Heart right ventricle (tissue), 16 donors: ENCODE measurements at regions not wholly inside any gene's neighbourhood (a gene's known extent, or its start where the extent isn't known, plus 50 kb on each side); places are given as distances from the start of the nearest gene placed in this dataset.

ENCODE experiments used
- ATAC-seq, 8 donors: fragments of 200-7000 bp; cut with Tn5 transposase; one replicate each; pipeline ENCODE4 v1.9.1; 2020; ENCODE audit warnings: mild to moderate bottlenecking in 8 of 8, moderate library complexity in 8 of 8, moderate number of reproducible peaks in 1 of 8
- DNase-seq, 2 donors: peaks; one replicate each; pipeline ENCODE4 v3.0.0-alpha.2; 2020
- H3K27ac ChIP-seq, 10 donors: fragments of 200-600 bp; sonication (generic) in 2 of 10; one replicate each; pipeline versions ENCODE4 v1.5.0 to v1.8.0; 2020 to 2022; ENCODE audit warnings: mild to moderate bottlenecking in 3 of 10
- H3K27me3 ChIP-seq, 7 donors: fragments of 200-600 bp; one replicate each; pipeline ENCODE4 v1.8.0; 2021 to 2022; ENCODE audit warnings: mild to moderate bottlenecking in 2 of 7
- H3K36me3 ChIP-seq, 9 donors: fragments of 200-600 bp; sonication (generic) in 1 of 9; one replicate each; pipeline versions ENCODE4 v1.5.0 to v1.8.0; 2020 to 2022; ENCODE audit warnings: mild to moderate bottlenecking in 2 of 9
- H3K4me1 ChIP-seq, 9 donors: fragments of 200-600 bp; sonication (generic) in 1 of 9; one replicate each; pipeline versions ENCODE4 v1.5.0 to v1.8.0; 2020 to 2022; ENCODE audit warnings: mild to moderate bottlenecking in 4 of 9
- H3K4me3 ChIP-seq, 10 donors: fragments of 200-600 bp; sonication (generic) in 2 of 10; one replicate each; pipeline versions ENCODE4 v1.5.0 to v1.8.0; 2020 to 2022; ENCODE audit warnings: mild to moderate bottlenecking in 7 of 10, moderate library complexity in 2 of 10
- H3K9me3 ChIP-seq, 11 donors: fragments of 200-600 bp in 10 of 11; sonication (generic) in 2 of 11; one replicate each; pipeline versions ENCODE4 v1.5.0 to v1.8.0; 2013 to 2022; ENCODE audit warnings: mild to moderate bottlenecking in 2 of 11, control low read depth in 1 of 11, moderate library complexity in 1 of 11
- WGBS, 2 donors: extraction: QIAGEN DNeasy Blood & Tissue Kit; methylation state at CpG; one replicate each; pipeline ENCODE4 v1.1.7; 2013; ENCODE audit warnings: inconsistent platforms in 1 of 2; 5-methylcytosine and 5-hydroxymethylcytosine counted together
- intact Hi-C, 10 donors: fragments of 100-400 bp; cut with DNase I; formaldehyde crosslinking; loops; one replicate each; pipeline versions ENCODE4 v1.11.1 to v1.14.2; 2022
- TF ChIP-seq, protein P1 (sequence below), 9 donors: fragments of 200-600 bp; sonication (generic) in 2 of 9; IDR thresholded peaks; one replicate each; pipeline versions ENCODE4 v1.5.0 to v1.8.0; 2021 to 2022; ENCODE audit warnings: antibody characterized with exemption in 9 of 9, mild to moderate bottlenecking in 5 of 9, moderate library complexity in 1 of 9
- donor health status: Arrhythmogenic right ventricular cardiomyopathy.
- donor health status: ischemic (EF 13 %, LVEDD 7.1; RV severe dilation, severe dysfunction).
- donor health status: healthy with polysubstance abuse.
- donor health status: DM: no; HTN: yes; CAD: no.
- donor health status: DM: no; HTN: no; CAD: no.
- donor health status: ischemic (EF 25% LVEDD 6.9; RV normal size, moderate dysfunction).
- donor health status: ischemic (EF 25% LVEDD 5.7; RV mildly dilated, moderate dysfunction).
- donor health status: healthy.
- donor health status: DM: yes; HTN: yes; CAD: no.
- donor health status: Ischemic cardiomyopathy.
- donor health status: ischemic (EF 35%, LVEDD 5.7; RV mildly dilated, moderate dysfunction).
- donor health status: nonischemic (EF 11% LVEDD 7.7; RV severe dilation, severe dysfunction).
- donor health status: DM: yes; HTN: yes; CAD: no.
- donor health status: PGD.
- donor health status: ischemic (EF 29% LVEDD 5.4; RV normal size, mild dysfunction).
- donor health status: nonischemic (EF 23%, LVEDD 6.1; RV moderate dilation, normal function).

DNA sequence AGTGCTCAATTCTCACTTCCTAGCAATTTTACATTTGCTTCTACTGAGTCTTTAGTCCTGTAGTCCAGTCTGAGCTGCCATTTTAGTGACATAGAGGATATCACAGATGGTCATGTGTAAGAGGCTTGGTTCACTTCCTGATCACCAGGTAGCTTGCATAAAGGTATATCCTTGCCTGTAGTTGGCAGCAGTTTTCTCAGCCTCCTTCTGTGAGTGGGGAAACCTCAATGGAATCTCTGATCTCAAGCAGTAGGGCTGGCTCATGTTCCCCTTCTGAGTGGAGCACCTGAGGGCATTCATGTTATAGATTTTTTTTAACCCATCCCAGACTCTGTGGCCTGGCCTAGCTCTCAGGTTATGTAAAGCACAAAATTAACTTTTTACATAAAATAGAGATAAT, 278.4 kb downstream of the RDH14 start:
- H3K9me3 ChIP-seq: peaks cover 0 to 16% (median 0%) of the 10 kb centered on the region in 11 donors

DNA sequence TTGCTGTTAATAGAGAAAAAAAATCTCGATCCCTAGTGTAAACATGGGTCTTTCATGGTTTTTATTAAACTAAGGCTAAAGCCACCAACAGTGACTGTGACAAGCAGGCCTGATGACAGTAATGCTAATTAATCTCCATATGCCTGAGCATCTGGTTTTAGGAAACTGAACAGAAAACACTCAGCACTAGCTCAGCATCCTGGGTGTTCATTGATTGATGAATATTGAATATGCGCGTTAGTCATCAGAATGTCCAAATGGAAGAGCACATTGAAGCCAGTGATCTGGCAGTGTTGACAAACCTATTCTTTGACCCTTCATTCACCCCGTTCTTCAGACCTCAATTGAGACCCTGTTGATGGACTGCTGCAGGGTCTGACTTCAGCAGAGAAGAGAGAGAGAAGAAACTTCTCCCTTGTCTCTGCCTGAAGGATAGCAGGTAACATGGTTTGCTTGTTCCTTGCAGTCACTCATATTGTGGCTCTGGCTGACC, 283.8 kb downstream of the RDH14 start:
- Histone ChIP-seq H3K27ac (no peak overlapping the region), H3K27me3 (no peaks in the 10 kb centered on the region), H3K9me3 (peaks cover 0 to 10% (median 0%) of the 10 kb centered on the region in 11 donors), H3K36me3 (no peaks in the 10 kb centered on the region), H3K4me1 (no peaks in the 10 kb centered on the region), H3K4me3 (no peak overlapping the region)
- intact Hi-C loops: no loop called here
- ATAC-seq (no peak), DNase-seq (no peak)
- WGBS, 2 donors: 53 to 87% methylated on average over 4 of the region's 4 CpGs
- TF ChIP-seq, protein P1, sequence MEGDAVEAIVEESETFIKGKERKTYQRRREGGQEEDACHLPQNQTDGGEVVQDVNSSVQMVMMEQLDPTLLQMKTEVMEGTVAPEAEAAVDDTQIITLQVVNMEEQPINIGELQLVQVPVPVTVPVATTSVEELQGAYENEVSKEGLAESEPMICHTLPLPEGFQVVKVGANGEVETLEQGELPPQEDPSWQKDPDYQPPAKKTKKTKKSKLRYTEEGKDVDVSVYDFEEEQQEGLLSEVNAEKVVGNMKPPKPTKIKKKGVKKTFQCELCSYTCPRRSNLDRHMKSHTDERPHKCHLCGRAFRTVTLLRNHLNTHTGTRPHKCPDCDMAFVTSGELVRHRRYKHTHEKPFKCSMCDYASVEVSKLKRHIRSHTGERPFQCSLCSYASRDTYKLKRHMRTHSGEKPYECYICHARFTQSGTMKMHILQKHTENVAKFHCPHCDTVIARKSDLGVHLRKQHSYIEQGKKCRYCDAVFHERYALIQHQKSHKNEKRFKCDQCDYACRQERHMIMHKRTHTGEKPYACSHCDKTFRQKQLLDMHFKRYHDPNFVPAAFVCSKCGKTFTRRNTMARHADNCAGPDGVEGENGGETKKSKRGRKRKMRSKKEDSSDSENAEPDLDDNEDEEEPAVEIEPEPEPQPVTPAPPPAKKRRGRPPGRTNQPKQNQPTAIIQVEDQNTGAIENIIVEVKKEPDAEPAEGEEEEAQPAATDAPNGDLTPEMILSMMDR (IDR thresholded peaks at IDR 0.05): no peak

More for the DNA sequence above, 278.4 kb downstream of the RDH14 start:
- ATAC-seq (no peak), DNase-seq (no peak)
- Histone ChIP-seq H3K27me3 (no peaks in the 10 kb centered on the region), H3K27ac (no peak overlapping the region), H3K36me3 (no peaks in the 10 kb centered on the region), H3K4me3 (no peak overlapping the region), H3K4me1 (no peaks in the 10 kb centered on the region)
- intact Hi-C loops: no loop called here
- TF ChIP-seq, protein P1 (IDR thresholded peaks at IDR 0.05): no peak

DNA sequence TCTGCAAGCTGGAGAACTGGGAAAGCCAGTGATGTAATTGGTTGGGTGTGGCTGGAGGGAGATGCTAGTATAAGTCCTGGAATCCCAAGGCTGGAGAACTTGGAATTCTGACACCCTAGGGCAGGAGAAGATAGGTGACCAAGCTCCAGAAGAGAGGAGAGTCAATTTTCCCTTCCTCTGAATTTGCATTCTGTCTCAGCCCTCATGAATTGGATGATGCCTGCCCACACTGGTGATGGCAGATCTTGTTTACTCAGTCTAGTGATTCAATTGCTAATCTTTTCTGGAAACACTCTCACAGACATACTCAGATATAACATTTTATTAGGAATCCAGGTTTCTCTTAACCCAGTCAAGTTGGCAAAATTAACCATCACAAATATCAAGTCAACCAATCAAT, 287.2 kb downstream of the RDH14 start:
- TF ChIP-seq, protein P1 (IDR thresholded peaks at IDR 0.05): no peak
- Histone ChIP-seq H3K4me1 (no peaks in the 10 kb centered on the region), H3K27ac (no peak overlapping the region), H3K27me3 (no peaks in the 10 kb centered on the region), H3K4me3 (no peak overlapping the region), H3K36me3 (no peaks in the 10 kb centered on the region), H3K9me3 (peaks cover 0 to 10% (median 0%) of the 10 kb centered on the region in 11 donors)
- ATAC-seq (no peak), DNase-seq (no peak)
- intact Hi-C loops: no loop called here

DNA sequence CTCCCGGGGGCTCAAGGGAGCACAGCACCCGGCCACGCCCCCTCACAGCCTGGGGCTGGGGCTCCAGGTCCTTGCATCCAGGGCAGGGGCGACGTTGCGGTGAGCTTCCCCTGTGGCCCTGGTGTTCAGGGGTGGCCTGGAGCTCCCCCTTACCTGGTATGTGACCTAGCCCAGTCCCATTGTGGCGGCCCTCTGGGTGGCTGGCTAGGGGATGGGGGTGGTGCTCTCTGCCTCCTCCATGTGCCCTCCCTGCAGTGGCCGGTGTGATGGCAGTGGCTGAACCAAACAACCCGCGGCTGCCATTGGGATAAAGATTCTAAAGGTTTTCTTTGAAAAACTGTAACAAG, 288.3 kb downstream of the RDH14 start:
- DNase-seq (no peak), ATAC-seq (no peak)
- TF ChIP-seq, protein P1 (IDR thresholded peaks at IDR 0.05): no peak
- Histone ChIP-seq H3K9me3 (peaks cover 0 to 10% (median 0%) of the 10 kb centered on the region in 11 donors), H3K27ac (no peak overlapping the region), H3K4me1 (no peaks in the 10 kb centered on the region), H3K36me3 (no peaks in the 10 kb centered on the region), H3K27me3 (no peaks in the 10 kb centered on the region), H3K4me3 (no peak overlapping the region)
- WGBS, 2 donors: 90 to 93% methylated on average over 10 of the region's 10 CpGs
- intact Hi-C loops: no loop called here
